Hepatocyte (in vitro differentiated cells): ENCODE measurements at regions not wholly inside any gene's neighbourhood (a gene's known extent, or its start where the extent isn't known, plus 50 kb on each side); places are given as distances from the start of the nearest gene placed in this dataset.

ENCODE experiments used
- EZH2 ChIP-seq: fragments of 200-600 bp; sonication (generic); IDR thresholded peaks from 2 replicates; pipeline ENCODE4 v1.6.1; 2016; ENCODE audit warnings: antibody characterized with exemption, mild to moderate bottlenecking, borderline replicate concordance
- EZH2phosphoT487 ChIP-seq: fragments of 200-600 bp; sonication (generic); IDR thresholded peaks from one replicate; pipeline ENCODE4 v1.6.1; 2018; ENCODE audit warnings: antibody characterized with exemption, mild to moderate bottlenecking, low read depth, moderate library complexity; ENCODE audit not compliant: unreplicated experiment, severe bottlenecking
- TF ChIP-seq, protein P1 (sequence below): fragments of 200-600 bp; sonication (generic); IDR thresholded peaks from 2 replicates; pipeline ENCODE4 v1.5.1; 2016; ENCODE audit warnings: antibody characterized with exemption, mild to moderate bottlenecking; ENCODE audit not compliant: poor library complexity

DNA sequence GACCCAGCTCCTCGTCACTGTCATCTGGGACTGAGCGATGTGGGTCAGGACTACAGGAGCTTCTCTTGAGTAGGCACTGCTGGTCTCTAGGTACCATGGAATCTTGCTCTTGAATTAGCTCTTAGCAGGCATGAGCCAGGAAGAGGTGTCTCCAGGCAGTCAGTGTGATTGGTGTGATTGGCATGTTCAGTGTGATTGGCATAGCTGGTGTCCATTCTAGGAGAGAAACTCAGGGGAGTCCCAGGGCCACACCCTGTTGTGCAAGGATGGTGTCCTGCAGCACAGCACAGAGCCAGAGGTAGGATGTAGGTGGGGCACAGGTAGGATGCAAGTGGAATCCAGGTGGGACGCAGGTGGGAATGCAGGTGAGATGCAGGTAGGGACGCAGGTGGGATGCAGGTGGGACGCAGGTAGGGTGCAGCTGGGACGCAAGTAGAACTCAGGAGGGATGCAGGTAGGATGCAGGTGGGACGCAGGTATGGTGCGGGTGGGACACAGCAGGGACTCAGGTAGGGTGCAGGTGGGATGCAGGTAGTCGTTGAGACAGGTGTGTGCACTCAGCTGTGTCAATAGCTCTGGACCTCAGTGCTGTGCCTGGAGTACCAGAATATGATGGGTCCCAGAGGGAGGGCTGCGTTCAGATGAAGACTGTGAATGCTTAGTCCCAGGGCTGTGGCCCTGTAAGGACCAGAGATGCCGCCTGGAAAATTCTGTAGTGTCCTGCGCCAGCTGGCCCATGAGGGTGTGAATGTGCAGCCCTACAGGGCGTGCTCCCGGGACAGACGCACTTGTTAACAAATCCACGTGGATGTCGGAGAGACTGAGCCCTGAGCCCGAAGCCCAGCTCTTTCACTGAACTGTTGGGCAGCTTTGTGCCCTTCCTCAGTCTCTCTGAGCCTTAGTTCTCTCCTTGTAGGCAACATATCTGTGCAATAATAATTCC is 248.2 kb upstream of the PITRM1 start:
- TF ChIP-seq, protein P1, sequence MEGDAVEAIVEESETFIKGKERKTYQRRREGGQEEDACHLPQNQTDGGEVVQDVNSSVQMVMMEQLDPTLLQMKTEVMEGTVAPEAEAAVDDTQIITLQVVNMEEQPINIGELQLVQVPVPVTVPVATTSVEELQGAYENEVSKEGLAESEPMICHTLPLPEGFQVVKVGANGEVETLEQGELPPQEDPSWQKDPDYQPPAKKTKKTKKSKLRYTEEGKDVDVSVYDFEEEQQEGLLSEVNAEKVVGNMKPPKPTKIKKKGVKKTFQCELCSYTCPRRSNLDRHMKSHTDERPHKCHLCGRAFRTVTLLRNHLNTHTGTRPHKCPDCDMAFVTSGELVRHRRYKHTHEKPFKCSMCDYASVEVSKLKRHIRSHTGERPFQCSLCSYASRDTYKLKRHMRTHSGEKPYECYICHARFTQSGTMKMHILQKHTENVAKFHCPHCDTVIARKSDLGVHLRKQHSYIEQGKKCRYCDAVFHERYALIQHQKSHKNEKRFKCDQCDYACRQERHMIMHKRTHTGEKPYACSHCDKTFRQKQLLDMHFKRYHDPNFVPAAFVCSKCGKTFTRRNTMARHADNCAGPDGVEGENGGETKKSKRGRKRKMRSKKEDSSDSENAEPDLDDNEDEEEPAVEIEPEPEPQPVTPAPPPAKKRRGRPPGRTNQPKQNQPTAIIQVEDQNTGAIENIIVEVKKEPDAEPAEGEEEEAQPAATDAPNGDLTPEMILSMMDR = no peak
- no peak for TF ChIP-seq EZH2
- TF ChIP-seq EZH2phosphoT487 = no peak
